GM23338 (cell line): ENCODE measurements at regions not wholly inside any gene's neighbourhood (a gene's known extent, or its start where the extent isn't known, plus 50 kb on each side); places are given as distances from the start of the nearest gene placed in this dataset.

Source experiments
- ATAC-seq: fragments of 200-7000 bp; cut with Tn5 transposase; 3 replicates; pipeline ENCODE4 v1.9.1; 2020
- DNase-seq: peaks from one replicate; pipeline ENCODE4 v3.0.0-alpha.2; 2015; ENCODE audit warnings: low spot score
- H2AFZ ChIP-seq: fragments of 200-600 bp; sonication (generic); 2 replicates; pipeline ENCODE4 v1.8.0; 2016; ENCODE audit warnings: antibody characterized with exemption, mild to moderate bottlenecking, moderate library complexity
- H3F3A ChIP-seq: fragments of 200-600 bp; sonication (generic); replicated peaks from 2 replicates; pipeline ENCODE4 v1.8.0; 2017; ENCODE audit warnings: antibody characterized with exemption, mixed run types, low read depth
- H3K27ac ChIP-seq: fragments of 200-600 bp; sonication (generic); 2 replicates; pipeline ENCODE4 v1.6.1; 2016; ENCODE audit warnings: low read depth
- H3K27me3 ChIP-seq: fragments of 200-600 bp; sonication (generic); 2 replicates; pipeline ENCODE4 v1.8.0; 2016; ENCODE audit warnings: mild to moderate bottlenecking, mixed run types, moderate library complexity; ENCODE audit not compliant: insufficient read depth
- H3K36me3 ChIP-seq: fragments of 200-600 bp; sonication (generic); 2 replicates; pipeline ENCODE4 v1.8.0; 2016; ENCODE audit warnings: mild to moderate bottlenecking; ENCODE audit not compliant: insufficient read depth
- H3K4me1 ChIP-seq: fragments of 200-600 bp; sonication (generic); 2 replicates; pipeline ENCODE4 v1.8.0; 2016; ENCODE audit warnings: mild to moderate bottlenecking, moderate library complexity; ENCODE audit not compliant: insufficient read depth
- H3K4me2 ChIP-seq: fragments of 200-600 bp; sonication (generic); 2 replicates; pipeline ENCODE4 v1.7.1; 2017; ENCODE audit warnings: mixed run types
- H3K4me3 ChIP-seq: fragments of 200-600 bp; sonication (generic); 2 replicates; pipeline ENCODE4 v1.6.1; 2016; ENCODE audit warnings: mixed run types
- H3K79me2 ChIP-seq: fragments of 200-600 bp; sonication (generic); replicated peaks from 2 replicates; pipeline ENCODE4 v1.8.0; 2017; ENCODE audit warnings: mild to moderate bottlenecking; ENCODE audit not compliant: insufficient read depth
- H3K9me2 ChIP-seq: fragments of 200-600 bp; sonication (generic); 2 replicates; pipeline ENCODE4 v1.8.0; 2017; ENCODE audit not compliant: insufficient read depth
- H4K20me1 ChIP-seq: fragments of 200-600 bp; sonication (generic); replicated peaks from 2 replicates; pipeline ENCODE4 v1.8.0; 2017; ENCODE audit warnings: mild to moderate bottlenecking; ENCODE audit not compliant: insufficient read depth
- H3K27ac Mint-ChIP-seq: 2 replicates; pipeline ENCODE4 v1.8.0; 2020; ENCODE audit warnings: inconsistent platforms, mild to moderate bottlenecking, moderate library complexity, mixed read lengths
- H3K27me3 Mint-ChIP-seq: 3 replicates; pipeline ENCODE4 v1.8.0; 2022; ENCODE audit warnings: low read depth, mild to moderate bottlenecking, moderate library complexity, mixed read lengths, inconsistent platforms; ENCODE audit not compliant: insufficient read depth, poor library complexity
- H3K36me3 Mint-ChIP-seq: 3 replicates; pipeline ENCODE4 v1.8.0; 2021; ENCODE audit warnings: low read depth, mild to moderate bottlenecking, inconsistent platforms, moderate library complexity, mixed read lengths
- H3K4me1 Mint-ChIP-seq: 3 replicates; pipeline ENCODE4 v1.8.0; 2020; ENCODE audit warnings: mild to moderate bottlenecking, inconsistent platforms, mixed read lengths
- H3K4me3 Mint-ChIP-seq: 3 replicates; pipeline ENCODE4 v1.8.0; 2021; ENCODE audit warnings: moderate library complexity, mild to moderate bottlenecking, inconsistent platforms, mixed read lengths
- H3K9me3 Mint-ChIP-seq: 3 replicates; pipeline ENCODE4 v1.8.0; 2020; ENCODE audit warnings: moderate library complexity, mild to moderate bottlenecking, inconsistent platforms, mixed read lengths
- CREB1 ChIP-seq: fragments of 250-450 bp; sonication (Bioruptor Pico); IDR thresholded peaks from 2 replicates; pipeline ENCODE4 v1.5.0; 2020; ENCODE audit warnings: low read depth, mild to moderate bottlenecking, moderate library complexity
- CTCF ChIP-seq, 2 experiments: fragments of 200-600 bp in 1 of 2; sonication (generic) in 1 of 2; conservative IDR thresholded peaks; 2 replicates each; pipeline versions ENCODE4 v1.5.1 to v1.6.1; 2016 to 2017; ENCODE audit warnings: antibody characterized with exemption in 2 of 2, low read depth in 2 of 2, mild to moderate bottlenecking in 2 of 2, moderate library complexity in 1 of 2
- EZH2 ChIP-seq: fragments of 200-600 bp; sonication (generic); IDR thresholded peaks from one replicate; pipeline ENCODE4 v1.8.0; 2017; ENCODE audit warnings: antibody characterized with exemption, mild to moderate bottlenecking, low read depth; ENCODE audit not compliant: unreplicated experiment
- EZH2phosphoT487 ChIP-seq: fragments of 200-600 bp; sonication (generic); IDR thresholded peaks from one replicate; pipeline ENCODE4 v1.8.1; 2018; ENCODE audit warnings: antibody characterized with exemption; ENCODE audit not compliant: unreplicated experiment
- JUNB ChIP-seq: IDR thresholded peaks from one replicate; pipeline ENCODE4 v1.6.1; 2016; ENCODE audit warnings: antibody characterized with exemption; ENCODE audit not compliant: unreplicated experiment
- NANOG ChIP-seq: IDR thresholded peaks from 2 replicates; pipeline ENCODE4 v1.6.1; 2016; ENCODE audit warnings: antibody characterized with exemption, borderline replicate concordance
- POLR2AphosphoS5 ChIP-seq: IDR thresholded peaks from 2 replicates; pipeline ENCODE4 v1.6.1; 2016; ENCODE audit warnings: antibody characterized with exemption, low read depth
- REST ChIP-seq: IDR thresholded peaks from one replicate; pipeline ENCODE4 v1.6.1; 2018; ENCODE audit warnings: antibody characterized with exemption; ENCODE audit not compliant: unreplicated experiment
- STAT1 ChIP-seq: IDR thresholded peaks from one replicate; pipeline ENCODE4 v1.6.1; 2016; ENCODE audit warnings: antibody characterized with exemption; ENCODE audit not compliant: unreplicated experiment
- ZNF114 ChIP-seq: fragments of 250-450 bp; sonication (Bioruptor Pico); IDR thresholded peaks from 2 replicates; pipeline ENCODE4 v1.5.0; 2020; ENCODE audit warnings: mild to moderate bottlenecking, moderate library complexity
- ZNF331 ChIP-seq: fragments of 250-450 bp; sonication (Bioruptor Pico); IDR thresholded peaks from 2 replicates; pipeline ENCODE4 v1.5.0; 2020; ENCODE audit warnings: low read depth, mild to moderate bottlenecking, moderate library complexity
- TF ChIP-seq, protein P1 (sequence below): IDR thresholded peaks from 2 replicates; pipeline ENCODE4 v1.6.1; 2016; ENCODE audit warnings: antibody characterized with exemption

DNA sequence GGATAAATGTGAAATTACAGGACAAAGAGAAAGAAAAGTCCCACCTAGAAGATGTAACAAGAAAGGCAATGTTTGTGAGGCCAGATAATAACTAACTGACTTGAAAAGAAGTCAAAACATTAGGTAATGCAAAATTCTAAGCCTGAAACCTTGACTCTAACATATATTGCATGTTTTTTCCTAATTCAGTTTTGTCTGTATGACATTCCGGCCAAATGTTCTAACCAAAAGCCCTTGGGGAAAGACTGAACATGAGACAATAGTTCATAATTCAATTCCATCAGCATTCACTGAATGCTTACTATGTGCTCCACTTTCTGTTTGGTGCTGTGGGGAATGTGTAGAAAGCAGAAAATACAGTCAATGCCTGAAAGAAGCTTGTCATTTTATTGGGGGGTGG lies 53.9 kb downstream of the PABIR2 start:
- no peaks in the 10 kb centered on the region for H3K36me3 ChIP-seq
- no peak for DNase-seq
- no peak overlapping the region for H3K4me3 Mint-ChIP-seq
- H3K27ac Mint-ChIP-seq = no peak overlapping the region
- H3K4me3 ChIP-seq = no peak overlapping the region
- H3K4me2 ChIP-seq = no peak overlapping the region
- H2AFZ ChIP-seq = no peak overlapping the region
- no peaks in the 10 kb centered on the region for H3K27me3 ChIP-seq
- no peaks in the 10 kb centered on the region for H3F3A ChIP-seq
- H3K36me3 Mint-ChIP-seq = no peaks in the 10 kb centered on the region
- H3K9me2 ChIP-seq = no peaks in the 10 kb centered on the region
- H3K4me1 ChIP-seq = no peaks in the 10 kb centered on the region
- no peak overlapping the region for H3K27ac ChIP-seq
- no peaks in the 10 kb centered on the region for H4K20me1 ChIP-seq
- no peaks in the 10 kb centered on the region for H3K9me3 Mint-ChIP-seq
- H3K4me1 Mint-ChIP-seq = peaks cover 25% of the 10 kb centered on the region; the same call in 2 of the 3 replicates
- no peaks in the 10 kb centered on the region for H3K79me2 ChIP-seq
- peaks cover 3% of the 10 kb centered on the region for H3K27me3 Mint-ChIP-seq
- ATAC-seq = no peak
- TF ChIP-seq EZH2phosphoT487 = no peak
- no peak for TF ChIP-seq CTCF (conservative IDR thresholded peaks at IDR 0.05; ENCODE audit: low read depth in 2 of 2)
- TF ChIP-seq CREB1 = no peak
- no peak for TF ChIP-seq EZH2
- TF ChIP-seq, protein P1, sequence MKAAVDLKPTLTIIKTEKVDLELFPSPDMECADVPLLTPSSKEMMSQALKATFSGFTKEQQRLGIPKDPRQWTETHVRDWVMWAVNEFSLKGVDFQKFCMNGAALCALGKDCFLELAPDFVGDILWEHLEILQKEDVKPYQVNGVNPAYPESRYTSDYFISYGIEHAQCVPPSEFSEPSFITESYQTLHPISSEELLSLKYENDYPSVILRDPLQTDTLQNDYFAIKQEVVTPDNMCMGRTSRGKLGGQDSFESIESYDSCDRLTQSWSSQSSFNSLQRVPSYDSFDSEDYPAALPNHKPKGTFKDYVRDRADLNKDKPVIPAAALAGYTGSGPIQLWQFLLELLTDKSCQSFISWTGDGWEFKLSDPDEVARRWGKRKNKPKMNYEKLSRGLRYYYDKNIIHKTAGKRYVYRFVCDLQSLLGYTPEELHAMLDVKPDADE = no peak
- no peak for TF ChIP-seq ZNF114 (CRISPR knock-in tag)
- TF ChIP-seq POLR2AphosphoS5 = no peak
- no peak for TF ChIP-seq REST
- TF ChIP-seq NANOG = no peak
- TF ChIP-seq STAT1 = no peak
- TF ChIP-seq JUNB = no peak
- TF ChIP-seq ZNF331 (CRISPR knock-in tag) = no peak
